Activated CD4-positive, alpha-beta memory T cell treated with anti-CD3 and anti-CD28 coated beads, Interleukin-2, amount 10 ng/mL, durations not matched to agents 7 days and 5 days (primary cell): ENCODE measurements at regions not wholly inside any gene's neighbourhood (a gene's known extent, or its start where the extent isn't known, plus 50 kb on each side); places are given as distances from the start of the nearest gene placed in this dataset.
"Not testable (repeated sequence)": the region's sequence is repeated elsewhere in the genome, so short reads cannot be mapped to it uniquely, and the experiment has no call there.

Experiments
- CTCF ChIA-PET: fragments of 350-600 bp; sonication (Branson Sonifier 250); formaldehyde crosslinking; loops from one replicate; lab custom pipeline; 2021; ENCODE audit warnings: antibody characterized with exemption, inconsistent platforms; lab: Charles Lee
- POLR2A ChIA-PET: fragments of 350-600 bp; sonication (Branson Sonifier 250); formaldehyde crosslinking; loops from one replicate; lab custom pipeline; 2021; ENCODE audit warnings: antibody characterized with exemption; lab: Charles Lee
- DNase-seq: peaks from one replicate; pipeline ENCODE4 v3.0.0-alpha.2; 2020
- H3K27ac Mint-ChIP-seq: one replicate; pipeline ENCODE4 v1.8.0; 2021; ENCODE audit warnings: mild to moderate bottlenecking, mixed read lengths
- H3K27me3 Mint-ChIP-seq: one replicate; pipeline ENCODE4 v1.8.0; 2021; ENCODE audit warnings: mixed read lengths
- H3K36me3 Mint-ChIP-seq: one replicate; pipeline ENCODE4 v1.8.0; 2021; ENCODE audit warnings: low read depth, mixed read lengths
- H3K4me1 Mint-ChIP-seq: one replicate; pipeline ENCODE4 v1.8.0; 2021; ENCODE audit warnings: mixed read lengths
- H3K4me3 Mint-ChIP-seq: one replicate; pipeline ENCODE4 v1.8.0; 2021; ENCODE audit warnings: mild to moderate bottlenecking, mixed read lengths
- H3K9me3 Mint-ChIP-seq: one replicate; pipeline ENCODE4 v1.8.0; 2021; ENCODE audit warnings: mixed read lengths

- H3K4me3 Mint-ChIP-seq = no peak overlapping the region
- no peaks in the 10 kb centered on the region for H3K4me1 Mint-ChIP-seq
- ChIA-PET CTCF (no interaction called here), POLR2A (no interaction called here)
- H3K27me3 Mint-ChIP-seq = peaks cover 14% of the 10 kb centered on the region
- no peak for DNase-seq
- peaks cover under 1% of the 10 kb centered on the region for H3K9me3 Mint-ChIP-seq
- H3K36me3 Mint-ChIP-seq = no peaks in the 10 kb centered on the region
- no peak overlapping the region for H3K27ac Mint-ChIP-seq
These were observed 165.8 kb upstream of the FOXF1 start for GRCh38 chr16:86344586-86344871.

- no peaks in the 10 kb centered on the region for H3K36me3 Mint-ChIP-seq
- no peaks in the 10 kb centered on the region for H3K4me1 Mint-ChIP-seq
- CTCF ChIA-PET = no interaction called here
- POLR2A ChIA-PET = no interaction called here
- no peak for DNase-seq
- H3K9me3 Mint-ChIP-seq = no peaks in the 10 kb centered on the region
- H3K27ac Mint-ChIP-seq = no peak overlapping the region
- H3K27me3 Mint-ChIP-seq = peaks cover 14% of the 10 kb centered on the region
- H3K4me3 Mint-ChIP-seq = no peak overlapping the region
These were observed 165.4 kb upstream of the FOXF1 start for GRCh38 chr16:86344881-86345280.

- H3K4me3 Mint-ChIP-seq = no peak overlapping the region
- H3K4me1 Mint-ChIP-seq = no peaks in the 10 kb centered on the region
- H3K36me3 Mint-ChIP-seq = no peaks in the 10 kb centered on the region
- H3K27ac Mint-ChIP-seq = no peak overlapping the region
- POLR2A ChIA-PET = no interaction called here
- DNase-seq = no peak
- H3K9me3 Mint-ChIP-seq = no peaks in the 10 kb centered on the region
- peaks cover 14% of the 10 kb centered on the region for H3K27me3 Mint-ChIP-seq
- CTCF ChIA-PET = no interaction called here
These were observed 164.8 kb upstream of the FOXF1 start for GRCh38 chr16:86345516-86345915.

GRCh38 chr16:86346034-86346433, 164.3 kb upstream of the FOXF1 start:
- Mint-ChIP-seq H3K9me3 (no peaks in the 10 kb centered on the region), H3K27me3 (peaks cover 14% of the 10 kb centered on the region), H3K27ac (no peak overlapping the region), H3K4me3 (no peak overlapping the region), H3K36me3 (no peaks in the 10 kb centered on the region), H3K4me1 (no peaks in the 10 kb centered on the region)
- POLR2A ChIA-PET = no interaction called here
- CTCF ChIA-PET = no interaction called here
- no peak for DNase-seq

- Mint-ChIP-seq H3K9me3 (no peaks in the 10 kb centered on the region), H3K4me3 (no peak overlapping the region), H3K27me3 (peaks cover 12% of the 10 kb centered on the region), H3K27ac (no peak overlapping the region), H3K4me1 (no peaks in the 10 kb centered on the region), H3K36me3 (no peaks in the 10 kb centered on the region)
- CTCF ChIA-PET = no interaction called here
- POLR2A ChIA-PET = no interaction called here
- no peak for DNase-seq
These were observed 163.2 kb upstream of the FOXF1 start for GRCh38 chr16:86347090-86347489.

- Mint-ChIP-seq H3K4me3 (no peak overlapping the region), H3K36me3 (no peaks in the 10 kb centered on the region), H3K27me3 (peaks cover 9% of the 10 kb centered on the region), H3K4me1 (no peaks in the 10 kb centered on the region), H3K9me3 (no peaks in the 10 kb centered on the region), H3K27ac (no peak overlapping the region)
- ChIA-PET CTCF (no interaction called here), POLR2A (no interaction called here)
- DNase-seq = no peak
These were observed 162.3 kb upstream of the FOXF1 start for GRCh38 chr16:86347916-86348555.

GRCh38 chr16:86349338-86349900, 160.9 kb upstream of the FOXF1 start:
- H3K4me1 Mint-ChIP-seq = no peaks in the 10 kb centered on the region
- DNase-seq = no peak
- H3K27ac Mint-ChIP-seq = no peak overlapping the region
- peaks cover 3% of the 10 kb centered on the region for H3K27me3 Mint-ChIP-seq
- H3K4me3 Mint-ChIP-seq = no peak overlapping the region
- POLR2A ChIA-PET = no interaction called here
- no peaks in the 10 kb centered on the region for H3K36me3 Mint-ChIP-seq
- H3K9me3 Mint-ChIP-seq = no peaks in the 10 kb centered on the region
- CTCF ChIA-PET = no interaction called here

- no peak for DNase-seq
- Mint-ChIP-seq H3K36me3 (no peaks in the 10 kb centered on the region), H3K27me3 (peaks cover 1% of the 10 kb centered on the region), H3K27ac (no peak overlapping the region), H3K4me1 (no peaks in the 10 kb centered on the region), H3K4me3 (no peak overlapping the region), H3K9me3 (peaks cover 2% of the 10 kb centered on the region)
- POLR2A ChIA-PET = no interaction called here
- CTCF ChIA-PET = no interaction called here
These were observed 160.0 kb upstream of the FOXF1 start for GRCh38 chr16:86350289-86350688.

- H3K36me3 Mint-ChIP-seq = no peaks in the 10 kb centered on the region
- no peak overlapping the region for H3K27ac Mint-ChIP-seq
- peaks cover 3% of the 10 kb centered on the region for H3K9me3 Mint-ChIP-seq
- H3K4me3 Mint-ChIP-seq = no peak overlapping the region
- H3K27me3 Mint-ChIP-seq = no peaks in the 10 kb centered on the region
- no peaks in the 10 kb centered on the region for H3K4me1 Mint-ChIP-seq
- CTCF ChIA-PET = no interaction called here
- POLR2A ChIA-PET = no interaction called here
- no peak for DNase-seq
These were observed 159.1 kb upstream of the FOXF1 start for GRCh38 chr16:86351041-86351784.

GRCh38 chr16:86351785-86352139, 158.6 kb upstream of the FOXF1 start:
- H3K9me3 Mint-ChIP-seq, H3K4me3 Mint-ChIP-seq, H3K27me3 Mint-ChIP-seq, CTCF ChIA-PET, H3K36me3 Mint-ChIP-seq, H3K27ac Mint-ChIP-seq, POLR2A ChIA-PET, DNase-seq, H3K4me1 Mint-ChIP-seq: not testable (repeated sequence)

- DNase-seq = no peak
- POLR2A ChIA-PET = no interaction called here
- Mint-ChIP-seq H3K36me3 (no peaks in the 10 kb centered on the region), H3K4me3 (no peak overlapping the region), H3K27ac (no peak overlapping the region), H3K9me3 (peaks cover 3% of the 10 kb centered on the region), H3K27me3 (no peaks in the 10 kb centered on the region), H3K4me1 (no peaks in the 10 kb centered on the region)
- CTCF ChIA-PET = no interaction called here
These were observed 157.2 kb upstream of the FOXF1 start for GRCh38 chr16:86353148-86353547.

- Mint-ChIP-seq H3K36me3 (no peaks in the 10 kb centered on the region), H3K4me1 (no peaks in the 10 kb centered on the region), H3K27ac (no peak overlapping the region), H3K9me3 (peaks cover 3% of the 10 kb centered on the region), H3K27me3 (no peaks in the 10 kb centered on the region), H3K4me3 (no peak overlapping the region)
- ChIA-PET POLR2A (no interaction called here), CTCF (no interaction called here)
- no peak for DNase-seq
These were observed 156.4 kb upstream of the FOXF1 start for GRCh38 chr16:86353948-86354347.

GRCh38 chr16:86354641-86355513, 155.4 kb upstream of the FOXF1 start:
- peaks cover 3% of the 10 kb centered on the region for H3K9me3 Mint-ChIP-seq
- no peaks in the 10 kb centered on the region for H3K36me3 Mint-ChIP-seq
- no peaks in the 10 kb centered on the region for H3K4me1 Mint-ChIP-seq
- POLR2A ChIA-PET = no interaction called here
- CTCF ChIA-PET = no interaction called here
- DNase-seq = no peak
- H3K4me3 Mint-ChIP-seq = no peak overlapping the region
- no peak overlapping the region for H3K27ac Mint-ChIP-seq
- H3K27me3 Mint-ChIP-seq = no peaks in the 10 kb centered on the region
